ENCODE measurements at regions not wholly inside any gene's neighbourhood (a gene's known extent, or its start where the extent isn't known, plus 50 kb on each side); places are given as distances from the start of the nearest gene placed in this dataset.

DNA sequence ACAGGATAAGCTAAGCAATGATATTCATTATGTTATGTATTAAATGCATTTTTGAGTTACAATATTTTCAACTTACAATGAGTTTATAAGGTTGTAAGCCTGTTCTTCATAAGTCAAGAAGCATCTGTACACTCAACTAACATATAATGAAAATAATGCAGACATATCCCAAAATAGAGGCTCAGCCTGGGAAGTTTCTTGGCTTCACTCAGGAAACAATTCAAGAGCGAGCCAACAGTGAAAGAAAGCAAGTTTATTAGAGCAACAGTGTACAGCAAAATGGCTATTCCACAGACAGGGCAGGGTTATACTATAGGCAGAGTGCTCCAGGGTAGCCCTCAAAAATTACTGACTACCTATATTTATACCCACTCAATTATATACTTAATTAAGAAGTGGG is 1581.8 kb downstream of the HACE1 start:
- TF ChIP-seq, protein P1, sequence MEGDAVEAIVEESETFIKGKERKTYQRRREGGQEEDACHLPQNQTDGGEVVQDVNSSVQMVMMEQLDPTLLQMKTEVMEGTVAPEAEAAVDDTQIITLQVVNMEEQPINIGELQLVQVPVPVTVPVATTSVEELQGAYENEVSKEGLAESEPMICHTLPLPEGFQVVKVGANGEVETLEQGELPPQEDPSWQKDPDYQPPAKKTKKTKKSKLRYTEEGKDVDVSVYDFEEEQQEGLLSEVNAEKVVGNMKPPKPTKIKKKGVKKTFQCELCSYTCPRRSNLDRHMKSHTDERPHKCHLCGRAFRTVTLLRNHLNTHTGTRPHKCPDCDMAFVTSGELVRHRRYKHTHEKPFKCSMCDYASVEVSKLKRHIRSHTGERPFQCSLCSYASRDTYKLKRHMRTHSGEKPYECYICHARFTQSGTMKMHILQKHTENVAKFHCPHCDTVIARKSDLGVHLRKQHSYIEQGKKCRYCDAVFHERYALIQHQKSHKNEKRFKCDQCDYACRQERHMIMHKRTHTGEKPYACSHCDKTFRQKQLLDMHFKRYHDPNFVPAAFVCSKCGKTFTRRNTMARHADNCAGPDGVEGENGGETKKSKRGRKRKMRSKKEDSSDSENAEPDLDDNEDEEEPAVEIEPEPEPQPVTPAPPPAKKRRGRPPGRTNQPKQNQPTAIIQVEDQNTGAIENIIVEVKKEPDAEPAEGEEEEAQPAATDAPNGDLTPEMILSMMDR (IDR thresholded peaks at IDR 0.05) = no peak
- no peak for TF ChIP-seq POLR2AphosphoS5 (IDR thresholded peaks at IDR 0.05; ENCODE audit: low read depth, low read length)

Data from Panc1 (cell line).